ENCODE measurements at regions not wholly inside any gene's neighbourhood (a gene's known extent, or its start where the extent isn't known, plus 50 kb on each side); places are given as distances from the start of the nearest gene placed in this dataset.
A peak's percentile ranks its signal among the peaks of the same experiment; 100 is the strongest.

- FAIRE-seq (no peak), DNase-seq (ENCODE audit: insufficient read length, low spot score) (no peak)
- TF ChIP-seq CTCF (IDR thresholded peaks at IDR 0.05; ENCODE audit: insufficient read depth, missing control alignments) = no peak
Measured at GRCh38 chrX:39527025-39527424, 570.7 kb downstream of the BCOR start.

GRCh38 chrX:39528161-39528916 is 569.4 kb downstream of the BCOR start:
- DNase-seq (ENCODE audit: insufficient read length, low spot score) (no peak), FAIRE-seq (peak; percentile 83)
- no peak for TF ChIP-seq CTCF (IDR thresholded peaks at IDR 0.05; ENCODE audit: insufficient read depth, missing control alignments)

GRCh38 chrX:39532761-39533160 is 565.0 kb downstream of the BCOR start:
- FAIRE-seq = no peak
- no peak for DNase-seq (ENCODE audit: insufficient read length, low spot score)
- TF ChIP-seq CTCF (IDR thresholded peaks at IDR 0.05; ENCODE audit: insufficient read depth, missing control alignments) = no peak

- DNase-seq (ENCODE audit: insufficient read length, low spot score) (no peak), FAIRE-seq (no peak)
- no peak for TF ChIP-seq CTCF (IDR thresholded peaks at IDR 0.05; ENCODE audit: insufficient read depth, missing control alignments)
Measured at GRCh38 chrX:39534949-39535348, 562.8 kb downstream of the BCOR start.

- no peak for FAIRE-seq
- TF ChIP-seq CTCF (IDR thresholded peaks at IDR 0.05; ENCODE audit: insufficient read depth, missing control alignments) = no peak
- DNase-seq (ENCODE audit: insufficient read length, low spot score) = no peak
Measured at GRCh38 chrX:39536211-39536610, 561.5 kb downstream of the BCOR start.

GRCh38 chrX:39541881-39542280 is 555.9 kb downstream of the BCOR start:
- FAIRE-seq = no peak
- no peak for TF ChIP-seq CTCF (IDR thresholded peaks at IDR 0.05; ENCODE audit: insufficient read depth, missing control alignments)
- no peak for DNase-seq (ENCODE audit: insufficient read length, low spot score)

GRCh38 chrX:39542316-39542715 is 555.4 kb downstream of the BCOR start:
- FAIRE-seq (no peak), DNase-seq (ENCODE audit: insufficient read length, low spot score) (no peak)
- no peak for TF ChIP-seq CTCF (IDR thresholded peaks at IDR 0.05; ENCODE audit: insufficient read depth, missing control alignments)
